Neural progenitor cell (in vitro differentiated cells): ENCODE measurements at regions not wholly inside any gene's neighbourhood (a gene's known extent, or its start where the extent isn't known, plus 50 kb on each side); places are given as distances from the start of the nearest gene placed in this dataset.

Source experiments
- DNase-seq: peaks from one replicate; pipeline ENCODE4 v3.0.0-alpha.2; 2016; ENCODE audit warnings: low spot score
- H2AFZ ChIP-seq: fragments of 200-600 bp; sonication (generic); replicated peaks from 2 replicates; pipeline ENCODE4 v1.6.1; 2016; ENCODE audit warnings: antibody characterized with exemption
- H3F3A ChIP-seq: fragments of 200-600 bp; sonication (generic); 2 replicates; pipeline ENCODE4 v1.6.1; 2016; ENCODE audit warnings: antibody characterized with exemption, low read depth
- H3K27ac ChIP-seq: fragments of 200-600 bp; sonication (generic); 2 replicates; pipeline ENCODE4 v1.5.1; 2016; ENCODE audit warnings: mild to moderate bottlenecking
- H3K27me3 ChIP-seq: fragments of 200-600 bp; sonication (generic); 2 replicates; pipeline ENCODE4 v1.6.1; 2016; ENCODE audit warnings: mild to moderate bottlenecking, moderate library complexity
- H3K36me3 ChIP-seq: fragments of 200-600 bp; sonication (generic); 2 replicates; pipeline ENCODE4 v1.5.1; 2016
- H3K4me1 ChIP-seq: fragments of 200-600 bp; sonication (generic); 2 replicates; pipeline ENCODE4 v1.6.1; 2016; ENCODE audit warnings: mixed run types
- H3K4me2 ChIP-seq: fragments of 200-600 bp; sonication (generic); 2 replicates; pipeline ENCODE4 v1.6.1; 2016
- H3K4me3 ChIP-seq: fragments of 200-600 bp; sonication (generic); 2 replicates; pipeline ENCODE4 v1.5.1; 2016
- H3K79me2 ChIP-seq: fragments of 200-600 bp; sonication (generic); 2 replicates; pipeline ENCODE4 v1.6.1; 2016; ENCODE audit warnings: low read depth
- H3K9ac ChIP-seq: fragments of 200-600 bp; sonication (generic); 2 replicates; pipeline ENCODE4 v1.6.1; 2016
- H3K9me3 ChIP-seq: fragments of 200-600 bp; sonication (generic); 2 replicates; pipeline ENCODE4 v1.5.1; 2016; ENCODE audit warnings: low read depth
- H4K20me1 ChIP-seq: fragments of 200-600 bp; sonication (generic); 2 replicates; pipeline ENCODE4 v1.6.1; 2016; ENCODE audit warnings: low read depth
- H3K27ac Mint-ChIP-seq: 3 replicates; pipeline ENCODE4 v1.8.0; 2021; ENCODE audit warnings: mixed read lengths
- H3K27me3 Mint-ChIP-seq: 2 replicates; pipeline ENCODE4 v1.8.0; 2022; ENCODE audit warnings: low read depth, mild to moderate bottlenecking, inconsistent platforms, moderate library complexity, mixed read lengths; ENCODE audit not compliant: insufficient read depth
- H3K36me3 Mint-ChIP-seq: 3 replicates; pipeline ENCODE4 v1.8.0; 2021; ENCODE audit warnings: mixed read lengths
- H3K4me1 Mint-ChIP-seq: 3 replicates; pipeline ENCODE4 v1.8.0; 2021; ENCODE audit warnings: mixed read lengths
- H3K4me3 Mint-ChIP-seq: 3 replicates; pipeline ENCODE4 v1.8.0; 2021; ENCODE audit warnings: mild to moderate bottlenecking, moderate library complexity, mixed read lengths
- H3K9me3 Mint-ChIP-seq: 3 replicates; pipeline ENCODE4 v1.8.0; 2020; ENCODE audit warnings: mixed read lengths
- CTCF ChIP-seq: fragments of 200-600 bp; sonication (generic); IDR thresholded peaks from 2 replicates; pipeline ENCODE4 v1.5.1; 2017; ENCODE audit warnings: antibody characterized with exemption, mild to moderate bottlenecking
- EZH2 ChIP-seq: fragments of 200-600 bp; sonication (generic); IDR thresholded peaks from 2 replicates; pipeline ENCODE4 v1.6.1; 2017; ENCODE audit warnings: antibody characterized with exemption, mild to moderate bottlenecking, moderate library complexity
- EZH2phosphoT487 ChIP-seq: fragments of 200-600 bp; sonication (generic); IDR thresholded peaks from 2 replicates; pipeline ENCODE4 v1.6.1; 2017; ENCODE audit warnings: antibody characterized with exemption

- peaks cover 6% of the 10 kb centered on the region for H3K4me1 Mint-ChIP-seq
- Histone ChIP-seq H3K79me2 (no peaks in the 10 kb centered on the region), H3K4me2 (no peak overlapping the region), H3F3A (no peaks in the 10 kb centered on the region), H3K27ac (no peak overlapping the region), H3K9ac (no peak overlapping the region), H3K4me1 (peaks cover 11% of the 10 kb centered on the region), H3K27me3 (no peaks in the 10 kb centered on the region), H4K20me1 (no peaks in the 10 kb centered on the region), H3K4me3 (no peak overlapping the region), H2AFZ (no peak overlapping the region), H3K36me3 (no peaks in the 10 kb centered on the region), H3K9me3 (no peaks in the 10 kb centered on the region)
- no peak overlapping the region for H3K4me3 Mint-ChIP-seq
- H3K27ac Mint-ChIP-seq, result no peak overlapping the region
- TF ChIP-seq CTCF (no peak), EZH2 (no peak), EZH2phosphoT487 (no peak)
- H3K27me3 Mint-ChIP-seq, result no peaks in the 10 kb centered on the region
- H3K9me3 Mint-ChIP-seq, result no peaks in the 10 kb centered on the region
- no peaks in the 10 kb centered on the region for H3K36me3 Mint-ChIP-seq
- no peak for DNase-seq
Measured at GRCh38 chr7:97377713-97378112, 260.2 kb downstream of the SDHAF3 start.

DNA sequence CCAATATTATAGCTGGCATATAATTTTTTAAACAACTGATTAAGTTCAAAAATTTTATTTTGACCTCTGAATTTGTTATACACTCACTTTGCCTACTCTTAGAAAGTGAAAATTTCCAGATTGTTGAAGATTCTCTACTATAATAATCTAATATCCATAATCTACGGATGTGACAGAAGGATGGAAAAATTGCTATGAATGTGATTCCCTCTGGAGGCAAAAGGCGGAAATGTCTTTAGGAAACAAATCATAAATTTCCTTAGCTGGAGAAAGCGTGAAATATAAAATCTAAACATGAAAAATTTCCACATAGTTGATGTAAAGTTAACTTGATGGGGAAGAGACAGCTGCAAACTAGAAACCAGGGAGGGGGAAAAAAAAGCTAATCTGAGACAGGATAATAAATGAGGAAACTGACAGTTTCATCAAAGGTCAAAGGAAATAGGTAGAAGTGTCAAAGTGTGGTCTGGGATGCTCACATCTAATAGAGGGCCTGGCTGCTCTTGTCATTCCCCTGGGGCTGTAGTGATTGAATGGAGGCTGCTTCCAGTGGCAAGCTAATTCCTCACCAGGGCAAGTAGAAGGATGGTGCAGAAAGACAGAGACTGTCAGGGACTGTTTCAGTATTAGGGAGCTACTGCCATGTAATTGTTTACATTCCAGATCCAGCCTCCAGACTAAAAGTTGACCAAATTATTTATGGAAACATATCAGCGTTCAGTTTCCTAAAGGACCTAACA lies 264.5 kb downstream of the SDHAF3 start:
- Mint-ChIP-seq H3K9me3 (no peaks in the 10 kb centered on the region), H3K27me3 (peaks cover 2% of the 10 kb centered on the region), H3K36me3 (no peaks in the 10 kb centered on the region), H3K27ac (no peak overlapping the region), H3K4me3 (no peak overlapping the region), H3K4me1 (no peaks in the 10 kb centered on the region)
- no peaks in the 10 kb centered on the region for H3F3A ChIP-seq
- no peak overlapping the region for H3K4me3 ChIP-seq
- H2AFZ ChIP-seq, result no peak overlapping the region
- H3K36me3 ChIP-seq, result no peaks in the 10 kb centered on the region
- H3K4me1 ChIP-seq, result no peaks in the 10 kb centered on the region
- no peaks in the 10 kb centered on the region for H4K20me1 ChIP-seq
- H3K9ac ChIP-seq, result no peak overlapping the region
- H3K9me3 ChIP-seq, result no peaks in the 10 kb centered on the region
- H3K27ac ChIP-seq, result no peak overlapping the region
- no peaks in the 10 kb centered on the region for H3K79me2 ChIP-seq
- no peaks in the 10 kb centered on the region for H3K27me3 ChIP-seq
- no peak overlapping the region for H3K4me2 ChIP-seq
- TF ChIP-seq EZH2 (no peak), EZH2phosphoT487 (no peak), CTCF (no peak)
- DNase-seq, result no peak

GRCh38 chr7:97390052-97390451 lies 272.6 kb downstream of the SDHAF3 start:
- no peak overlapping the region for H3K4me2 ChIP-seq
- no peak overlapping the region for H3K27ac ChIP-seq
- Mint-ChIP-seq H3K4me3 (no peak overlapping the region), H3K36me3 (no peaks in the 10 kb centered on the region), H3K27me3 (peaks cover 4% of the 10 kb centered on the region), H3K9me3 (no peaks in the 10 kb centered on the region), H3K27ac (no peak overlapping the region), H3K4me1 (no peaks in the 10 kb centered on the region)
- no peaks in the 10 kb centered on the region for H3K79me2 ChIP-seq
- no peaks in the 10 kb centered on the region for H4K20me1 ChIP-seq
- H3K9me3 ChIP-seq, result no peaks in the 10 kb centered on the region
- no peak for DNase-seq
- H3K4me3 ChIP-seq, result no peak overlapping the region
- TF ChIP-seq EZH2phosphoT487 (no peak), EZH2 (no peak), CTCF (no peak)
- H3K4me1 ChIP-seq, result no peaks in the 10 kb centered on the region
- no peak overlapping the region for H2AFZ ChIP-seq
- no peaks in the 10 kb centered on the region for H3K36me3 ChIP-seq
- H3F3A ChIP-seq, result no peaks in the 10 kb centered on the region
- H3K27me3 ChIP-seq, result no peaks in the 10 kb centered on the region
- no peak overlapping the region for H3K9ac ChIP-seq
